ENCODE measurements at regions not wholly inside any gene's neighbourhood (a gene's known extent, or its start where the extent isn't known, plus 50 kb on each side); places are given as distances from the start of the nearest gene placed in this dataset.

GRCh38 chr3:165918657-165918979 lies 81.4 kb upstream of the BCHE start:
- Histone ChIP-seq H4K8ac (ENCODE audit: low read depth in 2 of 2, low read length in 2 of 2) (no peak overlapping the region), H2BK5ac (ENCODE audit: low read depth, low read length, poor library complexity, severe bottlenecking) (no peak overlapping the region), H3K9me3 (ENCODE audit: control insufficient read depth, insufficient read depth, low read length) (peaks cover 6% of the 10 kb centered on the region), H3K4me1 (ENCODE audit: control insufficient read depth, insufficient read depth, low read length) (no peaks in the 10 kb centered on the region), H3K18ac (ENCODE audit: low read depth, low read length) (no peak overlapping the region), H3K9me1 (ENCODE audit: insufficient read depth, low read length) (no peaks in the 10 kb centered on the region), H3K27ac (ENCODE audit: insufficient read depth, low read length) (no peak overlapping the region), H3K23ac (ENCODE audit: low read depth, low read length) (no peak overlapping the region), H2AK5ac (ENCODE audit: low read depth, low read length) (no peak overlapping the region), H3K4me2 (ENCODE audit: low read depth, low read length) (no peak overlapping the region), H3K36me3 (ENCODE audit: control insufficient read depth, insufficient read depth, low read length) (no peaks in the 10 kb centered on the region), H3K14ac (replicated peaks; ENCODE audit: low read depth, low read length) (no peak overlapping the region), H2BK15ac (ENCODE audit: low read depth, low read length) (no peak overlapping the region), H4K91ac (ENCODE audit: insufficient read depth, low read depth, low read length) (no peak overlapping the region), H4K5ac (ENCODE audit: low read depth, low read length) (no peak overlapping the region), H3K27me3 (ENCODE audit: control insufficient read depth, insufficient read depth, low read length) (no peaks in the 10 kb centered on the region), H3K9ac (ENCODE audit: low read depth, low read length) (no peak overlapping the region), H3K56ac (ENCODE audit: extremely low read depth, insufficient read depth, low read length) (no peak overlapping the region), H3K79me1 (ENCODE audit: low read depth in 1 of 2, low read length in 2 of 2) (no peaks in the 10 kb centered on the region), H2AFZ (replicated peaks; ENCODE audit: low read length, poor library complexity) (no peak overlapping the region), H3K4me3 (ENCODE audit: insufficient read depth, low read depth, low read length) (no peak overlapping the region), H2BK120ac (ENCODE audit: low read depth, low read length) (no peak overlapping the region), H4K20me1 (ENCODE audit: insufficient read depth, low read length) (no peaks in the 10 kb centered on the region), H3K4ac (ENCODE audit: low read depth, low read length) (no peak overlapping the region), H2AK9ac (replicated peaks; ENCODE audit: low read depth, low read length, poor library complexity) (no peak overlapping the region), H2BK20ac (ENCODE audit: low read depth, low read length) (no peak overlapping the region)
- no TSS peak for BruUV-seq (replicated peaks)
- WGBS, 2 experiments (ENCODE audit: extremely low coverage in 2 of 2, insufficient read length in 1 of 2): 100% methylated on average over 3 of the region's 23 CpGs; no CpG with 5 or more reads in 1 of the 2 experiments
- TF ChIP-seq MAFK (IDR thresholded peaks at IDR 0.05; ENCODE audit: low read depth, low read length) (no peak), POLR2A (IDR thresholded peaks at IDR 0.05; ENCODE audit: low read depth, low read length) (no peak), RAD21 (IDR thresholded peaks at IDR 0.05; ENCODE audit: low read length) (no peak), USF2 (IDR thresholded peaks at IDR 0.05; ENCODE audit: low read depth, low read length) (no peak), MXI1 (IDR thresholded peaks at IDR 0.05; ENCODE audit: borderline replicate concordance, low read depth, low read length) (no peak), RCOR1 (IDR thresholded peaks at IDR 0.05; ENCODE audit: insufficient replicate concordance, low read length) (no peak), BHLHE40 (IDR thresholded peaks at IDR 0.05; ENCODE audit: low read depth, low read length) (no peak), ELK1 (IDR thresholded peaks at IDR 0.05; ENCODE audit: borderline replicate concordance, low read depth, low read length) (no peak), NFE2L2 (IDR thresholded peaks at IDR 0.05; ENCODE audit: low read depth, low read length) (no peak), CHD1 (IDR thresholded peaks at IDR 0.05; ENCODE audit: low read depth, low read length) (no peak), SMC3 (IDR thresholded peaks at IDR 0.05; ENCODE audit: low read depth, low read length) (no peak), RFX5 (IDR thresholded peaks at IDR 0.05; ENCODE audit: low read depth, low read length) (no peak), MAZ (IDR thresholded peaks at IDR 0.05; ENCODE audit: borderline replicate concordance, low read depth, low read length) (no peak)
- TF ChIP-seq, protein P1, sequence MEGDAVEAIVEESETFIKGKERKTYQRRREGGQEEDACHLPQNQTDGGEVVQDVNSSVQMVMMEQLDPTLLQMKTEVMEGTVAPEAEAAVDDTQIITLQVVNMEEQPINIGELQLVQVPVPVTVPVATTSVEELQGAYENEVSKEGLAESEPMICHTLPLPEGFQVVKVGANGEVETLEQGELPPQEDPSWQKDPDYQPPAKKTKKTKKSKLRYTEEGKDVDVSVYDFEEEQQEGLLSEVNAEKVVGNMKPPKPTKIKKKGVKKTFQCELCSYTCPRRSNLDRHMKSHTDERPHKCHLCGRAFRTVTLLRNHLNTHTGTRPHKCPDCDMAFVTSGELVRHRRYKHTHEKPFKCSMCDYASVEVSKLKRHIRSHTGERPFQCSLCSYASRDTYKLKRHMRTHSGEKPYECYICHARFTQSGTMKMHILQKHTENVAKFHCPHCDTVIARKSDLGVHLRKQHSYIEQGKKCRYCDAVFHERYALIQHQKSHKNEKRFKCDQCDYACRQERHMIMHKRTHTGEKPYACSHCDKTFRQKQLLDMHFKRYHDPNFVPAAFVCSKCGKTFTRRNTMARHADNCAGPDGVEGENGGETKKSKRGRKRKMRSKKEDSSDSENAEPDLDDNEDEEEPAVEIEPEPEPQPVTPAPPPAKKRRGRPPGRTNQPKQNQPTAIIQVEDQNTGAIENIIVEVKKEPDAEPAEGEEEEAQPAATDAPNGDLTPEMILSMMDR (conservative IDR thresholded peaks at IDR 0.05; ENCODE audit: low read depth, low read length): no peak
- CTCF ChIA-PET: no interaction called here
- ATAC-seq (ENCODE audit: low read depth) (no peak), DNase-seq (no peak)
- dilution Hi-C loops (cut with HindIII; ENCODE audit: low sequenced_read_pairs, unreplicated experiment) (no loop called here), in situ Hi-C loops (cut with MboI; ENCODE audit: low sequenced_read_pairs) (no loop called here), intact Hi-C loops (cut with micrococcal nuclease) (no loop called here)
- POLR2A ChIA-PET (ENCODE audit: unreplicated experiment): no interaction called here

Data from IMR-90 (cell line).